Ramos (cell line): ENCODE measurements at regions not wholly inside any gene's neighbourhood (a gene's known extent, or its start where the extent isn't known, plus 50 kb on each side); places are given as distances from the start of the nearest gene placed in this dataset.
"Not testable (repeated sequence)": the region's sequence is repeated elsewhere in the genome, so short reads cannot be mapped to it uniquely, and the experiment has no call there.

Experiments
- in situ Hi-C: fragments of 300-500 bp; cut with MboI; formaldehyde crosslinking; loops from one replicate; pipeline ENCODE4 v1.14.3; 2022; ENCODE audit warnings: low sequenced_read_pairs; ENCODE audit not compliant: unreplicated experiment

DNA sequence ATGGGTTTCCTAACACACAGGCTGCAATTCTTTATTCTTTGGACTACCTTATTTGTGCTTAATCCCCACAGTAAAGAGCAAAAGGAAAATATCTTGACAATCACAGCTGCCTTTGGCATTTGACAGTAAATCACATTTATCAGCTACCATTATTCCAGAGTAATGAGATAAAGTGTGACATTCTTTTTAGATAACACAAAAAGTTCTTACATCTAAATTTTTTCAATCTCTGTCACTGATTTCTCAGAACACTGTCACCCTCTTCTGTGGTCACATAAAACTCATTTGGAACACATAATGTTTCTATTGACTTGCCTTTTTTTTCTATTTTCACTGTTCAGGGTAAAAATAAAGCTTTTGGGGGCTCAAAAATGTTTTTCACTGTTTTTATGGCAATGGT is 484.6 kb downstream of the LTN1 start:
- in situ Hi-C loops: no loop called here

DNA sequence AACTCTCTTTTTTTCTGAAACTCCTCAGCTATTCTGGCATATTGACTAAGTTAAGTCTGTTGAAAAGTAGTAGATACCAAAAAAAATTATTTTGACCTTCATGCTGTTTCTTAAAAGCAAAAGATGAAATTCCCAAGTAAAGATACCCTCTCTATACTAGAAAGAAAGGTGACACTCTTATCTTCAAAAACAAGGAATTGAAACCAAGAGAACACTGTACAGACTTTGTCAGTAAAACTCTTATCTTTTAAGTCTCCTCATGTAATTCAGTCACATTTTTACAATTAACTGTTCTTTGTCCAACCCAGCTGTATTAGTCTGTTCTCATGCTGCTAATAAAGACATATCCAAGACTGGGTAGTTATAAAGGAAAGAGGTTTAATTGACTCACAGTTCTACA is 496.2 kb downstream of the LTN1 start:
- in situ Hi-C loops: no loop called here

DNA sequence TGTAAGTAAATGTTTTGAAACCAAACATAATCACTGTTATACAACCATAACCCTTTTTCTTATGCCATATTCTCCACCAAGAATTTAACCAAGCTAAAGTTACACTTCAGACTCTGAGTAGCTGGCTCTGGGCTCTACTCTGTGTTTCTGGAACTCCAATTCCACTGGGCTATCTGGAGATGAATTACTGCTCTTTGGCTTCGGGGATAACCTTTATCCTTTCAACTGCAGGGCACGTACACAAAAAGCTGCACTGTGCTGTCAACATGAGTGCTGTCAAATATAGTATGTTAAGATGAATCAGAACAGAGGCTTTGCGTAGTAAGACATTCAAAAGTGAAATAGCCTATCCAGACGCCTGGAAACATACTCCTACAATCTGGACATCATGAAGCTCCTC is 500.6 kb downstream of the LTN1 start:
- in situ Hi-C loops: no loop called here

DNA sequence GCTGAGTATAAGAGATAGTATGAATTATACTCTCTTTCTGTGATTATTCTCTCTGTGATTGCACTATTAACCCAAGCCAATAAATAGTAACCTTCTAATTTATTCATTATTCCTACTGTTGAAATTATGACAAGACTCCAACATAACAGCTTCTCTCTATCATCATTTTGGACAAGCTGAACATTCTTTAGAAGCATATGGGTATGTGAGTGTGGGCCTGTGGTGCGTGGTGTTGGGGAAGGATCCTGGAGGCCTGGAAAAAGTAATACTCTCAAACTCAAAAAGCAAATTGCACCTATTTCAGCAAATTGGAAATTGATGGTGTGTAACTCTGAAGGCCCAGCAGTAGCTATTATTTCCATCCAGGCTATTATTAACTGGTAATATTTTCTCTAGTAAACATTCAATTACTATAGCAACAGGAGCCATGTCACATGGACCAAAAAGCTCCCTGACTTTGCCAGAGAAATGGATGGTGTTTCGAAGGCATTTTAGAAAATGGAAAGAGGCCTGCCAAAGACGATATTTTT is 502.8 kb downstream of the LTN1 start:
- in situ Hi-C loops: no loop called here

DNA sequence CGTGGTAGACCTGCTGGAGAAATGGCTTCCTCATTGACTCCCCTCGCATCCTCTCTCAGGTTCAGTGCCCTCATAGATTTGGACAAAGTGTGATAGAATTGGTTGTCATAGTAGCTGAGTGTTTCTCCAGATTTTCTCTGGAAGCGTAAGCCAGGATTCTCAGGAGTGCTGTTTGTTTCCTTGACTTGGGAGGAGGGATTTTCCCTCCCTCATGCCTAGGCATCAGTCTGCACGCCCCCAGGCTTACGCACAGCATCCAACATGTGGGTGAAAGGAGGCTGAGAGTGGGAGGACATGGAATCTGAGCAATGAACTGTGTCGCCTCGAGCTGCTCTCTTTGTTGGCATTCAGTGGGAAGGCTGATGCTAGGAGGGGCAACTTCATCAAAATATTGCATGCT is 503.5 kb downstream of the LTN1 start:
- in situ Hi-C loops: no loop called here

DNA sequence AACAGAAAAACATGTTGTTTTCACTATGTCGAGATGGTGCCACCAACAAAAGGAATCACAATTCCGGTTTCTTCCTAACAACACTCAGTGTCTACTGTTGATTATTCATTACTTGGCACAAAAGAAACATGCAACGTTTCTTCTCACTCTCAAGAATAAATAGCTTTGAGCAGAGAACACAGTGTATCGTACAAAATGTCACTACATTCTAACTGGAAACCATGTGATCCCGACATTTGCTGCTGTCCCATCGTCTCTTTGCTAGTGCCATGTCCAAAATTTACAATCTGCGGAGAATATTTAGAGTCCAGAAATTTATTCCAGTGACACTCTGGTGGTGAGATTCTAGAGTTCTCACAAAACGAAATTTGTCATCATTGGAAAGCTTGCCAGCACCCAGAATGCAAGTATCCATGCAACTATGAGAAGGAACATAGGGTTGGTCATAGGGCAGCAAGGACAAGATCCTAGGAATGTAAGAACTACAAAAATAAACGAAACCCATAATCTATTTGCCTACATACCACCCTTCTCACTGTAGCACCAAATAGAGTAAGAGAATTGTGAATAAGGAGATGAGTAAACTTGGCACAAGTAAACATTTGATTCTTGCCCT is 505.1 kb downstream of the LTN1 start:
- in situ Hi-C loops: no loop called here

DNA sequence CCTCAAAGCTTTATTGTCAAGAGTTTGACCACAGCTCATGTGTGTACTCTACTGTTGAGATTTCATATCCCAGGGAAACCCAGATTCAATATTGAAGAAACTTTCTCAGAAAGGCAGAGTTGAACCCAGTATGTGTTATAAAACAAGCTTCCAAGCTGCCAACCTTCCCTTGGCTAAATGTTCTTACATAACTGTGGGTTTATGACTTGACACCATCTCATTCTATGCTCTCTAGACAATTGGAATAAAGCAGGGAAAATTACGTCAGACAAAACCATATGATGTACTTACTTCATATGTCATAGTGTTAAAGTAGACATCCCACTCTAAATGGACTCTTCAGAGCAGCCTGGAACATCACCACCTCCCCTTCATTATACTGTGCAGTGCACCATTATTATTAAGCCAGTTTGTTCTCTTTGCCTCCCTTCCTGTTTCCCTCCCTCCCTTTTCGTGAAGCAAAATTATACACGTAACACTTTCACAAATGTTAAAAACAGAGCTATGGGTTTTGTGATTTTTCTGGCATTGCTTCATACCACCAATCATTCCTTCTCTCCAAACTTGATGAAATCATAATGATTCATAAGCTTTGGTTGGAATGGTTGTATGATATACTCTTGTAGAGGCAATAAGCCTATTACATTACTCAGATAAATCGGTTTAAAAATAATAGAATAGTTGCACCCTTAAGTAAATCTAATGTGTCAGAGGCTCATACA is 507.2 kb downstream of the LTN1 start:
- in situ Hi-C loops: no loop called here

DNA sequence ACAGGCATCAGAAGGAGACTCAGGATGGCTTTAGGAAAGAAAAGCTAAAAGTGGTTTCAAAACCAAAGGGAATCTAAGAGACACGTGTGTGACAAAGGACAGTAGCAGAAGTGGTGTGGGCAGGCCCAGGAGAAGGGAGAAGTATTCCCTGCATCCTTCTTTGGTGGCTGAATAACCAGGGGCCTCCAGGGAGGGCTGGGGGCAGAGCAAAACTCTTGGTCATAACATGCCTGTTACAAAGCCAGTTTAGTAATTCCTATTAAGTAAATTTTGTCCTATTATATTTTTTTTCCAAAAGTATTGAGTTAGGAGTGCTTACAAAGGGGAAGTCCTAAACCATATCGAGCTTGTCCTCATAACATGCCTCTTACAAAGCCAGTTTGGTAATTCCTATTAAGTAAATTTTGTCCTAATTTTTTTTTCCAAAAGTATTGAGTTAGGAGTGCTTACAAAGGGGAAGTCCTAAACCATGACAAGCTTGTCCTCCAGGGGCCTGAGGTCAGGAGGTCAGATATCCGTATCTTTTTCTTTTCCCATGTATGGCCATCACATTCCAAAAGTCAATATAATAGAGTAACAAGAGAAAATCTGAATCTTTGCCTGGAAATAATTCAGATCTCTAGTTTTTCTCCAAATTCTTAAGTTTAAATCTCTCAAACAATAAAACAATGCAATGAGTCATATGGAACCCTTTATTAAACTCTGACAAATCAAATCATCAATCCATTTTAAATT is 509.2 kb downstream of the LTN1 start:
- in situ Hi-C loops: no loop called here

DNA sequence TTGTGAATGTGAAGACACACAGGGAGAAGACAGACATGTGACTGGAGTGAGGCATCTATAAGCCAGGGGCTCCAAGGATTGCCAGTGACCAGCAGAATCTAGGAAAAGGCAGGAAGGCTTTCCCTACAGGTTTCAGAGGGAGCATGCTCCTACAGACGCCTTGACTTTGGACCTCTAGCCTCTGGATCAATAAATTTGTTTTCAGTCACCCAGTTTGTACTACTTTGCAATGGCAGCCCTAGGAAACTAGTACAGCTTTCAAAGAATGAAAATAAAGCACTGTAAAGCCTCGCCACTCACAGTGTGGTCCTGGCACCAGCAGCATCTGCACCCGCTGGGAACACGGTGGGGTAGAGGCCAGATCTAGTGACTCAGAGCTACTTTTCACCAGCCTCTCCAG is 510.0 kb downstream of the LTN1 start:
- in situ Hi-C loops: no loop called here

DNA sequence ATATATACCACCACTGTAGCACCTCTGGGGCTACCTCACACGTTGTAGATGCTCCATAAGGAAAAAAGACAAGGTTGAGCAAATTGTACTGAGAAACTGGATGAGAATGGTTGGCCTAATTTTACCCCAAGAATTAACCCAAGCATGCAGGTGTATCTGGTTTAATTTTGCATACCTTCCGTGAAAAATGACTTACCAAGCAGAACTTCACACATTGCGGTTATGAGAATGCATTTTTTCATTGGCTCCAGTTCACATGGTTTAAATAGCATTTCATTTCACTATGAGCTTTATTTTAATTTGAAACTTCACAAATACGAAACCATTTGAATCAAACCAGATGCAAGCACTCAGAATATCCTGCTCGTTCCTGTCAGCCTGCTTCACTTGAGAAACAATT is 512.2 kb downstream of the LTN1 start:
- in situ Hi-C loops: no loop called here

DNA sequence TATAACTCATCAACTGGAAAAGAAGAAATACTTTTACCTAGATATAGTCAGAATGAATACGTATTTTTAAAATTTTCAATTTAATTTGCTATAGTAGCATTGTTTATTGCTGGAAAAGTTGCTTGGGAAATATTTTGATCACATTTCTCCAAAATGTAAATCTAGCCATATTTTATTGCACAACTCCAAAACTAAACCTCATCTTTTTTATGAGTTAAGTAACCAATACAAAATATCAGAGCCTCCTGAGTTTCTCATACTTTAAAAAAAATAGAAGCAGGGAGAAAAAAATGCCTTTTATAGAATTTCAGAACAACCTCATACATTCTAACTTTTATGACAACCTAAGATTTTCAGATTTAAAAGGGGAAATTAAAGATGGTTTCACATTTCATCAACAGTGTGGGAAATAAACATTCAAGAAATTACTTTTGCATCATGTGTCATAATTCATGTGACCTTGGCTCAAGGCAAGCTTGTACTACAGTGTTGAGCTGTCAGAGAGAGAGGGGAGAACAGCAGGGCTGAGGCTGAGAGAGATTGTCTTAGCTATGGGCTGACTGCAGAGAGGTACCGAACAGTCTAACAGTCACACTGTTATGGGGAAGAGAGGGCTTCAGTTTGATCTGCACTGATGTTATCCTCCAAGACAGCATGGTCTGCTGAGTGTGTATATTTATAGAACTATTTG is 519.0 kb downstream of the LTN1 start:
- in situ Hi-C loops: no loop called here

DNA sequence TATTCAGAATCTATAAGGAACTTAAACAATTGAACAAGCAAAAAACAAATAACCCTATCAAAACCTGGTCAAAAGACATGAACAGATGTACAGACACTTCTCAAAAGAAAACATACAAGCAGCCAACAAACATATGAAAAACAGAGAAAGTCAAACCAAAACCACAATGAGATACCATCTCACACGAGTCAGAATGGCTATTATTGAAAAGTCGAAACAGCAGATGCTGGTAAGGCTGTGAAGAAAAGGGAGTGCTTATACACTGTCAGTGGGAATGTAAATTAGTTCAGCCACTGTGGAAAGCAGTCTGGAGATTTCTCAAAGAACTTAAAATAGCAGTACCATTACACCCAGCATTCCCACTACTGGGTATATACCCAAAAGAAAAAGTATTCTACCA is 520.1 kb downstream of the LTN1 start:
- in situ Hi-C loops: not testable (repeated sequence)

DNA sequence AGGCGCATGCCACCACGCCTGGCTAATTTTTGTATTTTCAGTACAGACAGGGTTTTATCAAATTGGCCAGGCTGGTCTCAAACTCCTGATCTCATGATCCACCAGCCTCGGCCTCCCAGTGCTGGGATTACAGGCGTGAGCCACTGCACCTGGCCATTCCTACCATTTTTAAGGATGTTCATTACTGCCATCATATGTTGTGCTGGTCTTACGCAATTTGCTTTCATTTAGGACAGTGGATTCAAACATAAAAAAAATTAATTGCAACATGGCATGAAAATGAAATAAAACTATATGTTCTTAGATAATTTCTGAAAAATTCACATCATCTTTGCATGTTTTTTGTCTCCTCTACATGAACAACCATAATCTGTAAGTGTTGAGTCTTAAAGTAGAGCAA is 527.7 kb downstream of the LTN1 start:
- in situ Hi-C loops: no loop called here

DNA sequence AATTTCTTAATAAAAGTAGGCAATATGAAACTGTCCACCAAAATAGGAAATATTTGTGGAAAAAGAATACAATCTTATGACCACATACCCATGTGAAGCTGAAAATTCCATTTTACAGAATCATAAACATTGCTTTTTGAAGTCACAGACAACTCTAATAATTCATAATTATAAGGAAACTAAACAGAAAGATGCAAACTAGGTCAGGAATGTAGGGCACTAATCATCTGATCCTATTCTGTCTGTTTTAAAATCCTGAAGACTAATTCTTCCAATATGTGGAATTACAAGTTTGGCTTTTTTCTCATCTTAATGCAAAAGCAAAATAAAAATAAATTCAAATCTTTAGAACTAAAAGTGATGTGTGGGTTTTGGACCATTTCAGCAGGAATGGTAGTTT is 528.6 kb downstream of the LTN1 start:
- in situ Hi-C loops: no loop called here

DNA sequence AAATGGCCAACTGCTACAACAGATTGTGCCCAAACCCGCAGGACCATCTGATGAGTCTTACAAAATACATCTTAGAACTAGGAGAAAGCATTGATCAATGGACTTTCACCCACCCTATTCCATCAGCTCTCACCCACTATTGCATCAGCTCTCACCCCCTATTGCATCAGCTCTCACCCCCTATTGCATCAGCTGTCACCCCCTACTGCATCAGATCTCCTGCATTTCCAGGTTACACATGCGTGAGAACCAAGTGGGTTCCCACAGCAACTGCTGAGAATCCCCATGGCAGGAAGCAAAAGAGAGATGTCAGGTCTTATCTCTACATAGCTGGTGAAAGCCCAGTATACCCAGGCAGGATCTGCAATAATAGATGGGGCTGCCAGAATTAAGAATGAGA is 533.5 kb downstream of the LTN1 start:
- in situ Hi-C loops: no loop called here

DNA sequence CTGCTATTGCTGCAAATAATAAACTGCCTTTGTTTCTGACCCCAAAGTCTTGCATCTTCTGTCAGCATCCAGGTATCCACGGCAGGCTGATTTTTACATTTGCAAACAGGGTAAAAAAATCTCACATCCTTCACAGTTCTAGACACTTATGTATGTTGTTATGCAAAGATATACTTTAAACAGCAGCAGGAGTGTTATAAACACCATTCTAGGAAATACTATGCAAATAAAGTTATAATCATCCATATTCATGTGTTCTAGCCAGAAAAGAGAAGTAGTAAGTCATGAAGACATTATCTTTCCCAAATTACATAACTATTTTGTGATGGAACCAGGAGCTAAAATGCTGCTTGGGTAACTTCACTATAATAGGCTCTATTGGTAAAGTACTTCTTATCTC is 534.2 kb downstream of the LTN1 start:
- in situ Hi-C loops: no loop called here

DNA sequence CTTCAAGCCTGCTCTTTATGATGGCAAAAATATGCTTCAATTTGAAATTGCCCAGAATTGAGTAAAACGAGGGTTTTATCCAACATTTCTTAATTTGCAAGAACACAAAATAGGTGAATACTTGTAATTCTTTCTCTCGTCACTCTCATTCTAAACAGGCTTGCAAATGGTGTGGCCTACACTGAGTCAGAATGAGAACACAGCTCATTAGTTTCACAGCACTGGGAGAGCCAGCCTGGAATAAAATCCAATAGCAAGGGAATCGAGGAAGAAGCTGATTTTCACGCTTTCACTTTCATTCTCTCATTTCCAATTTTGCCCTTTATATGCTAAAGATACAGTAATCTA is 537.5 kb downstream of the LTN1 start:
- in situ Hi-C loops: no loop called here

DNA sequence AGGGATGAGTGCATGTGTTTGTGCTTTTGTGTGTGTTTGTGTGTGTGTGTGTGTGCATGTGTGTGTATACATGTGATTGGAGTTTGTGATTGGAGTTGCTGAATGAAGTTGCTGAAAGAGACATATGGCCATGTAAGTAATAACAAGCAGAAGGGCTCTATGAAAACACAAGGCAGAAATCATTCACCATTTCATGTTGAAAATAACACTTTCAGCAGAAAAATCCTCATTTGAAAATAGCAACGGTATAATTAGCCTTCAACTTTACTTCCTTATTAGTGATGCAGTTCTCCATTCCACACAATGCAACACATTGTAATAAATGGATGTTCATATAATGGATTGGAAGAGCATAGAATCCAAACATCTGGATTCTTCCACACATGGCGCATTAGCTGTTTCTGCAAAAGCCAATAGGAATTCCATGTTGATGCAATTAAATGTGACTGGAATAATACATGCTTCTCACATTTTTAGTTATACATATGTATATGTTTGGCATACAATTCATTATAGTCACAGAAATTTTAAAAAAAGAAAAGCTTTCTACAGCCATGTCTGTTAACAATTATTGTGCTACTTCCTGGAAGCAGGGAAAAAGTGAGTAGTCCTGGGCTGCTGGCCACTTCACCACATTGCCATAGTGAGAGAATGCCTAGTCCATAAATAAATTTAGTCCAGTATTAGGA is 538.0 kb downstream of the LTN1 start:
- in situ Hi-C loops: no loop called here

DNA sequence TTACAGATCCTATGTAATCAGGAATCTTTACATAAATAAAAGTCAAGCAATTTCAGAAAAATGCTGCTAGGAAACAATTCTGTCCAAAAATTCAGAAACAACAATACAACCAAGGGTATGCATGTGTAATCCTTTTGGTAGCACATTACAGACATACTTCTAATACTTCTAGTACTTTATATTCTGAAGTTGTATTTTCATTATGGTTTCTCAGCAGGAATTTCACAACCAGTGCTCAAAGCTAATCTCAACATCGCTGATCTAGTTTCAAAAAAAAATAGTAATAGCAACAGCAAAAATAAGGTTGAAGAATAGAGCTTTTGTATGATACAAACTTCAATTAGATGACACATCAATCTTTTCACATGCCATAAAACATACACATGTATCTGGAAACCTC is 545.2 kb downstream of the LTN1 start:
- in situ Hi-C loops: no loop called here

DNA sequence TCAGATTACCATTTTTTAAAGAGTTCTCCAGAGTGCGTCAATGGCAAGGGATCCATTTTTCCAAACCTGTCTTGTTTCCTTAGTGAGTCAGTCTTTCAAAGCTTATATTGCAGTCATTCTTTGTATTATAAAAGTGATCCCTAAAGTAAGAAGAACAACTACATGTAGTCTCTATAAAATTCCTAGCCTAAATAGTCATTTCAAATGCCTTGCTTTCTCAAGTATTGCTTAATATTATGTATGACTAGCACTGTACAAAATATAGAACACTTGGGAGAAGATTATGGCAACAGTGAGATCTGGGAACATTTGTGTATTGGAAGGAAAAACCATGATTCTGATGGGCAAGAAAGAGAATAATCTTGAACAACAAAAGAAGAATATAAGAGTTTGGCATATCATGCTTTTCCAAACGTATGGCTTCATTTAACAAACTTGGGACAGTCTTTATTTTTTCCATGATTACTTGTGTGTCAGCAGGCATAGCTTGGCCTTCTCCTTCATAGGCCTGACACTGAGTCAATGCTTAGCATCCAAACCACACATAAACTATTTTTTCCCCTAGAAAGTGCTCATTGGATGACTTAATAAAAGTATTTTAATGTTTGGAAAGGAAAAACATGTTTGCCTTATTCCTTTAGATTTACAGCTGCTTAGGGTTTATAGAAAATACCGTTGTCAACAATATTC is 547.4 kb downstream of the LTN1 start:
- in situ Hi-C loops: no loop called here
